ENCODE measurements at regions not wholly inside any gene's neighbourhood (a gene's known extent, or its start where the extent isn't known, plus 50 kb on each side); places are given as distances from the start of the nearest gene placed in this dataset.

DNA sequence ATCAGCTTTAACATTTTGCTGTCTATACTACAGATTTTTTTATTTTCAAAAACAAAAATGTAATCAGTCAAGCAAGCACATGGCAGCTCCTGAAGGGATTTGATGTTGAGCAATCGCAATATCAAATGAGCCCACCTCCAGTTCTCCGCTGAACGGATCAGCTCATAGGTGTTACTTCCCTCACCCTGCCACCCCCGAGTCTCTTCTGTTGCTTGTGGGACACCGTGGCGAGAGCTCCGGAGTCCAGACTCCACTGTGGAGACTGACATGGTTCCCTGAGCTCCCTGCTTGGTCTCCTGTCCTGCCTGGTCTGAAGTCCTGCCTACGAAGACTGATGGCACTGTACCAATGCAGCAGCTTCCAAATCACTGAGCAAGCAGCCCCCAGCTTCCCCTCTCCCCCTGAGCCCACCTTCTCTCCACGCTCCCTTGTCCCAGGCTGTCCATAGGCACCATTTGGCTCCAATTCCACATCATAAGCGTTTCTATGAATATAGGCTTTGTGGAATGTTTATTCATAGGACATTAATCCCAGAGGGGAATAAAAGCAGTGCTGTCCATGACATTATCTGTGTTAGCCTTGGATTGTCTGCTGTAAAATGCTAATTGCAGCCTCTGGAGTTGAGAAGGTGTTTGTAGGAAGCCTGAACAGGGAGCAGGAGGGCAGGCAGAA, 162.2 kb downstream of the LY86 start:
- TF ChIP-seq POLR2A (IDR thresholded peaks at IDR 0.05) (no peak), EP300 (IDR thresholded peaks at IDR 0.05) (no peak)
- TF ChIP-seq, protein P1, sequence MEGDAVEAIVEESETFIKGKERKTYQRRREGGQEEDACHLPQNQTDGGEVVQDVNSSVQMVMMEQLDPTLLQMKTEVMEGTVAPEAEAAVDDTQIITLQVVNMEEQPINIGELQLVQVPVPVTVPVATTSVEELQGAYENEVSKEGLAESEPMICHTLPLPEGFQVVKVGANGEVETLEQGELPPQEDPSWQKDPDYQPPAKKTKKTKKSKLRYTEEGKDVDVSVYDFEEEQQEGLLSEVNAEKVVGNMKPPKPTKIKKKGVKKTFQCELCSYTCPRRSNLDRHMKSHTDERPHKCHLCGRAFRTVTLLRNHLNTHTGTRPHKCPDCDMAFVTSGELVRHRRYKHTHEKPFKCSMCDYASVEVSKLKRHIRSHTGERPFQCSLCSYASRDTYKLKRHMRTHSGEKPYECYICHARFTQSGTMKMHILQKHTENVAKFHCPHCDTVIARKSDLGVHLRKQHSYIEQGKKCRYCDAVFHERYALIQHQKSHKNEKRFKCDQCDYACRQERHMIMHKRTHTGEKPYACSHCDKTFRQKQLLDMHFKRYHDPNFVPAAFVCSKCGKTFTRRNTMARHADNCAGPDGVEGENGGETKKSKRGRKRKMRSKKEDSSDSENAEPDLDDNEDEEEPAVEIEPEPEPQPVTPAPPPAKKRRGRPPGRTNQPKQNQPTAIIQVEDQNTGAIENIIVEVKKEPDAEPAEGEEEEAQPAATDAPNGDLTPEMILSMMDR (IDR thresholded peaks at IDR 0.05), result no peak

All from stomach (tissue), 4 donors.